ENCODE measurements at regions not wholly inside any gene's neighbourhood (a gene's known extent, or its start where the extent isn't known, plus 50 kb on each side); places are given as distances from the start of the nearest gene placed in this dataset.

DNA sequence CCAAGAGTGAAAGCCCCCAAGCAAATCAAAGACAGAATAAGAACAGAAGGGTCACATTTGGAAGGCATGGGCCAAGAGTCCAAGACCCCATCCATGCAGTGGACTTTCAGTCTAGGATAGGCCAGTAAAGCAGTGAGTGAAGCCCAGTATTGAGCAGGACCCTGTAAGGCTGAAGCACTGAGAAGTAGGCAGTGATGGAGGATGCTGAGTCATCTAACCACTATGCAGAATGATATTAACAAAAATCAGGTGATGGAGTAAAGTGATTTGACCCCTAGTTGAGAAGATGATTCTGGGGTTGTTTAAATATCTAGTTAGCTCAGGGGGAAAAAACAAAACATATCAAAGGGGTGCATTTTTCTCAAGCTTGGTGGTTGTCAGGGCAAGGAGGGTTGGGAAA lies 308.7 kb upstream of the PLXNA2 start:
- DNase-seq = no peak

DNA sequence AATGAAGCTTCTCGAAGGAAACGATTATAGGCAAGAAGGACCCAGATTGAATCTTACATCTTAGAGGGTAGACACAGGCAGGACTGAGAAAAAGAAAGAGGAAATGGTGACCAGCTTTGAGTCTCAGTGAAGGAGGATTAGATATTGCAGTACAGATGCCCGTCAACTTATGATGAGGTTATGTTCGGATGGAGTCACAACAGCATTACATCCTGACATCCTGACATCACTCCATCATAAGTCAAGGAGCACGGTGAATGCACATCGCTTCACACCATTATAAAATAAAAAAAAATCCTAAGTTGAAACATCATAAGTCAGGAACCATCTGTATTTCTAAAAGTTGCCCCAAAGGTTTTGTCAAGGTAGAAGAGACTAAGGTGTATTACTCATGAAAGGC lies 312.3 kb upstream of the PLXNA2 start:
- no peak for DNase-seq

DNA sequence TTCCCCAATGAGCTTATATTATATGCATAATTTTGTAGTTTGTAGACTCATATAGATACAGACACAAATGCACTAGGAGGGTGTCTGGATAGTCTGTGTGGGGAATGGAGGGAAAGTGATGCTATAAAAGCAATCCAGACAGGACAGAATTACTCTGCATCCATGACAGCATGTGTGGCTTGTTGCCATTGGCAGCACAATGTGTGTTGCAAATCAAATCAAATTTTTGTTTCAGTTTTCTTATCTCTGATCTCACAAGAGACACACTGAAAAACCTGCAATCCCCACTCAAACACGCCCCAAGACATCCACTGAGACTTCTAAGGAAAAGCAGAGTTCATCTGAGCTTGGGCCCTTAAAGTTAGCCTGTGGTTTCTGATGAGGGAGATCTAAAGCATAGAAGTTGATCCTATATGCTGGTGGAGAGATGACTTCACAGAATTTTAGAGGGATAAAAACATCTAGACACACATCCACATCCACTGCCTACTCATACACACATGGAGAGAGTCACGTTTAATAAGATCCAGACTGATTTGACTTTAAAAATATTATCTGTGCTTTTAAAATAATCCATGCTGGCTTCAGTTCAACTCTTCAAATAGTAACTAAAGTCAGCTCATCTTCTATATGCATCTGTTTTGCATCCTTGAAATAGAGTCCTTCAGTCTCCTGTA lies 313.0 kb upstream of the PLXNA2 start:
- DNase-seq = no peak

DNA sequence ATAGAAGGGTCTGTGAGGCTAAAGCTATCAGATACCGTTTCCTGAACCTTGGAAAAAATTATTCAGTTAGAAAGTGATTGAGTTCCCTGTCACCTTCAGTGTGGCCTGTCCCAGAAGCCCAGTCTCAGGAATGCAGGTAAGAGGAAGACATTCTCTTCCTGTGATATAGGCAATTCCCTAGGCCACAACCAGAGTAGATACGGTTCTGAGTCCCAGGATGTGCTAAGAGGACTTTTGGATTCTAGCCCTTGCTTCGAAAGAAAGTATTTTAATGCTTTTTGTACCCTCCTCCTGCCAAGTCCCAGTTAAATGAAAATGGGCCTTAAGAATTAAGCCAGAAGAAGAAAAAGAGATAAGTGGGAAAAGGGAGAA lies 313.5 kb upstream of the PLXNA2 start:
- no peak for DNase-seq

DNA sequence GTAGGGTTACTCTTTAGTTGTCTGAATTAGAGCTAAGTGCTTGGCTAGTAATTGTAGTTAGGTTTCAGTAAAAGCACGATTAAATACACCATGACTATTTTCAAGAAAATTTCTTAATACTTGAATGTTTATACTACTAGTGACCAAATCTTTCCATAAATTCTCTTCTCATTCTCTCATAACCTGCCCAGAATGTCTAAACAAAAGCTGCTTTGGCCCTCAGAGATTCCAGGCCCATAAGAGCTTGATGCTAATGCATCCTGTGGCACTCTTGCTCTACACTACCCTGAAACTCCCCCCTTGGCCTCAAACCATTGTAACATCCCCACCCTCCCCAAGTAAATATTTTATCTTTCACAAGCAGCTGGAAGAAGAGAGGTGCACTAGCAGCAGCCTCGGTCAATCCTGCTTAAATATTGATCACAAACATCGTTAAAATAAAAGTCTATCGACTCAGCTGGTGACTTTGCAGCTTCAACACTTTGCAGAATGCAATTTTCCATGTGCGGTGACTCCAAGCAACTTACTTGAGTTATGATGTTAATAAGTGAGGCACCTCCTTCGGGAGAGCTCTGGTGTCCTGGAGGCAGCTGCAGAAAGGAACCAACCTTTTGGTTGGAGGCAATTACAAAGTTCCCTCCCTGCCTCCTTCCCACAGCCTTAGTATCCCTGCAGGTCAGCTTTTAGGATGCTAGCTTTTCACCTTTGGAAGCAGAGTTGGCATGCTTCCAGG lies 315.6 kb upstream of the PLXNA2 start:
- DNase-seq = no peak

DNA sequence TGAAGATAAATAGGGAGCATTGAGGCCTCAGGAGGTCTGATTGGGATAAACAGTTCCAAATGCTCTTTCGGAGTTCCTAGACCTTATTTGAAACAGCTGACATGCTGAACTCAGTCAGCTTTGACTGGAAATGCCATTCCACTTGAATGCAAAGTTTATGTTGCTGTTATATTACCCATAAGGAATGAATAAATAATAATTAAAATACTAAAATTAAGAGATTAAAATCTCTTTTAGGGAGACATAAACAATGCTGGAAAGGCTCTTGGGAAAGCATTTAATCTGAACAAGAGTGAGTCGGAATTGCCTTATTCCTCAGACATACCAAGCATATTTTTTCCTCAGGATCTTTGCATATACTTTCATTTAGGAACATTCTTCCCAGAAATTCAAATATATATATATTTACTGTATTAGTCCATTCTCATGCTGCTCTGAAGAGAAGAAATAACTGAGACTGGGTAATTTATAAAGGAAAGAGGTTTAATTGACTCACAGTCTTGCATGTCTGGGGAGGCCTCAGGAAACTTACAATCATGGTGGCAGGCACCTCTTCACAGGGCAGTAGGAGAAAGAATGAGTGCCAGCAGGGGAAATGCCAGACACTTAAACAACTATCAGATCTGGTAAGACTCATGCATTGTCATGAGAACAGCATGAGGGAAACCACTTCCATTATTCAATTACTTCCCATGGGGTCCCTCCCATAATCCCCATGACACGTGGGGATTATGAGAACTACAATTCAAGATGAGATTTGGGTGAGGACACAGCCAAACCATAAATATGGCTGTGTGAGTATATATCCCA lies 318.2 kb upstream of the PLXNA2 start:
- no peak for DNase-seq

DNA sequence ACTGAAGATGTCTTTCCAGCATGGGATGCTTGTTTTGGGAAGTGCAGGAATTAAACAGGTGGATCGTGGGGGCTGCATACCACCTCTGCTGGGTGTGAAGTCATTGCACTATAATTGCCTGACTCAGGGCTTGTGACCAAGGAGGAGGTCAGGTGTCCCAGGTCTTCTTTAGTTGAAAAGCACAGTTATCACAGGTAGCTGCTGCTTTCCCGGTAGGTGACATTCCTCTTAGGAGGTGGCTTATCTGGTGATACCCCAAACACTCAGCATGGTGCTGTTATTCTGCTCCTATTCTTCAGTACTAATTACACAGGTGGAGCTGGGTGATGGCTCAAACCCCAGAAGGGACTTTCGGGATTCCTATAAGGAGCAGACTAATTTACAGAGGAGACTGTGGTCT lies 320.3 kb upstream of the PLXNA2 start:
- DNase-seq = no peak

DNA sequence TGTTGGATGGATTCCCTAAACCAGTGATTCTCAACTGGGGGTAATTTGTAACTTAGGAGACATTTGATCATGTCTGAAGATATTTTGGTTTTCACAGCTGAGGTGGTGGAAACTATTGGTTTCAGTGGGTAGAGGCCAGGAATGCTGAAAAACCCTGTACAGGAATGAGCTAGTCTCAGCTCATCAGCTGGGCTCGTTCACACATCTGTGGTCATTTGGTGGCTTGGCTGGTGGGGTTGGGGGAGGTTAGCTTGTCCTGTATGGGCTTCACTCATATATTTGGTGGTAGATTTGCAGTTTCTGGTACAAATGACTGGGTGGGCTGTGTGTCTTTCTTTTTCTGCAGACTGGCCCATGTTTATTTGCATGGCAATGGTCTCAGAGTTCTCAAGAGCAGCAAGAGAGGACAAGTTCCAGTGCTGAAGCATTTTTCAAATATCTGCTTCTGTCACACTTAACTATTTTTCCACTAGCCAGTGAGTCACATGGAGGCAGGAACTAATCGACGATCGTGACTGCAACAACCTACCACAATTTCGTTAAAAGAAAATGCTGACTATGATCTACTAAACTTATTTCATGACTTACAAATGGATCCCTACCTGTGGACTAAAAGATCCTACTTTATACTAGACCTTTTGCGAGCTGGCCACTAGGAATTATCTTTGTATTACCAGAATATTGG lies 321.7 kb upstream of the PLXNA2 start:
- no peak for DNase-seq

DNA sequence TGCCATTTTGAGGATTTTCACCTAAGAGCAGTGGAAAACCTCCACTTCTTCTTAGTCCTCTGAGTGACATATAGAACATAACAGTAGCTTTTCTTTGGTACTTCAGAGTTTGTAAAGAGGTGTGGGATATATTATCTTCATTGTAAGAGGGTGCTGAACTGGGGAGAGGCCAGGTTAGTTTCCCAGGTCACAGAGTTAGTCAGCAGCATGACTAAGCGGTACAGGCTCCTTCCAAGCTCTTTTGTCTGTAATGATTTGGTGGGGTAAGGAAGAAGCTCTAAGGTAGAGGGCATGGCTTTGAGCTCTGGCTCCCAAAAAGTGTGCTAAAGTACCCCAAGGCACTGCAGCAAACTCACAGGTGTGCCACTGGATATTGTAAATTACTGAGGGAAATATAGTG lies 325.0 kb upstream of the PLXNA2 start:
- no peak for DNase-seq

DNA sequence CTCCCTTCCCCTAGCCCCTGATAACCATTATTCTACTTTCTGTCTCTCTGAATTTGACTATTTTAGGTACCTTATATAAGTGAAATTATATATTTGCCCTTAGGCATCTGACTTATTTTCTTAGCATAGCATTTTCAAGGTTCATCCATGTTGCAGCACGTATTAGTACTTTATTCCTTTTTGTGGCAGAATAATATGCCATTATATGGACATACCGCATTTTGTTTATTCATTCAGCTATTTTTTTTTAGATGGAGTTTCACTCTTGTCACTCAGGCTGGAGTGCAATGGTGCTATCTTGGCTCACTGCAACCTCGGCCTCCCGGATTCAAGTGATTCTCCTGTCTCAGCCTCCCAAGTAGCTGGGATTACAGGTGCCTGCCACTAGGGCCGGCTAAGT lies 326.2 kb upstream of the PLXNA2 start:
- DNase-seq = no peak

DNA sequence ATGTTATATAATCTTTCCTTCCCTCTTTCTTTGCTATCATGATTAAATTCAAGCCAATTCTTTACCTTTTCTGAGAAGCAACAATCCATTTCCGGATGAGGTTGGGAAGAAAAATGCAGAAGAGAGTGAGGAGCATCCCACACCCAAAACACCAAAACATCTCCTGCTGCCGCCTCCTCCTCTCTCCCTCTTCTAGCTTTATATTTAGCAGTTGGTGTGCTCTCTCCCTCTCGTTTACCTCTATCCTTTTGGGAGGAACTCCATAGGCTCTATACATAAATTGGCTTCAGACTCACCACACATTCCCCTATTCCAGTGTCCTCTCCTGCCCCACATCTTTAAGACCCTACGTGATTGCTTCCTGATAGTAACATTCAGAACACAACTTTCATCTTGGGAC lies 332.2 kb upstream of the PLXNA2 start:
- DNase-seq = no peak

DNA sequence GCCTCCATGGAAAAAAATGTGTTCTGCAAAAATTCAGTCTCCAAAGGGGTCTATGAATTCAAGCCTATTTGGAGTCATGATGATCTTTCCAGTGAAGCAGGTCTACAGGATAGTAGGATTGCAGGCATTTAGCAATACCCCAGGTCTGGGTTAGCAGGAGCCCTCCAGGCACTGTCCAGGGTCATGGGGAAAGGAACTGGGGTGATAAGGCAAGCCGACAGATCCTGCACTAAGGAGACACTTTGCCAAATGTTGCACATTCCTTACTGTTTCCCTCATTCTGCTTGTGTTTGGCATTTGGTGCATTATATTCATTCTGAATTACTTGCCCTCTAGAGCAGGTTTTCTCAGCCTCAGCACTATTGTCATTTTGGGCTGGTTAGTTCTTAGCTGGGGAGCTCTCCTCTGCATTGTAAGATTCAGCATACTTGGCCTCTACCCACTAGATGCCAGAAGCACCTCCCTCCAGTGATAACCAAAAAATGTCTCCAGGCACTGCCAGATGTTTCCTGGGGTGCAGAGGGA lies 333.3 kb upstream of the PLXNA2 start:
- DNase-seq = no peak

DNA sequence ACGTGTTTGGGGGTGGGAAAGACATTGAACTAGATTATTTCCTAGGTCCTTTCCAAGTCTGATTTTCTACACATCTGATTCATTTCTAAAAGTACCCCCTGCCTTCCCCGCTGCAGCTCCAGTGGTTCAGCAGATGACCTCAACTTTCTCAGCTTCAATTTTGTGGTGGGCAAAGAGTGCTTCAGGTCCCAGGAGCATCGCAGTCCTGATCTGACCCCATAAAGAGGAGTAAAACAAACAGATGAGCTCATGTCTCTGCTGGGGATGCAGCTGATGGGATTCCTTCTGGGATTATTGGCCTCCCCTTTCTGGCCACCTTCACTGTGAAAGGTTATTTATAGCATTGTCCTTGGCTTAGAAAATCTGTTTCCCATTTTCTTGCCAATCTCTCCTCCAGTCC lies 337.0 kb upstream of the PLXNA2 start:
- no peak for DNase-seq

DNA sequence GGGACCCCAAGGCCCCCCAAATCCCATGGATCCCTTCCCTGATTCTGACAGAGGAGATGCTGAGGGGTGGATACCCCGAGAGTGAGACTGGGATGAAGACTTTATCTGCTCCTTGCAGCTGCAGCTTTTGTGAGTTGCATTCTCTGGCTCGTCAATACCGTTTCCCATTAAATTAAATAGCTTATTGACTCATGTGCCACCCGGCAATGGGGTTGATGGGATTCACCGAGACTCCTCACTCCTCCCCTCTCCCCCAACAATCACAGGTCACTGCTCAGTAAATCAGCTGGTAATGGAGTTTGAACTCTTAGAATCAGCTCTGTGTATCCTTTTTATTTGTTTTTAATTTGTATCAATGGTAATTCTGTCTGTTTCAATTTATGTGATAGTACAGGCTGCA lies 337.5 kb upstream of the PLXNA2 start:
- no peak for DNase-seq

DNA sequence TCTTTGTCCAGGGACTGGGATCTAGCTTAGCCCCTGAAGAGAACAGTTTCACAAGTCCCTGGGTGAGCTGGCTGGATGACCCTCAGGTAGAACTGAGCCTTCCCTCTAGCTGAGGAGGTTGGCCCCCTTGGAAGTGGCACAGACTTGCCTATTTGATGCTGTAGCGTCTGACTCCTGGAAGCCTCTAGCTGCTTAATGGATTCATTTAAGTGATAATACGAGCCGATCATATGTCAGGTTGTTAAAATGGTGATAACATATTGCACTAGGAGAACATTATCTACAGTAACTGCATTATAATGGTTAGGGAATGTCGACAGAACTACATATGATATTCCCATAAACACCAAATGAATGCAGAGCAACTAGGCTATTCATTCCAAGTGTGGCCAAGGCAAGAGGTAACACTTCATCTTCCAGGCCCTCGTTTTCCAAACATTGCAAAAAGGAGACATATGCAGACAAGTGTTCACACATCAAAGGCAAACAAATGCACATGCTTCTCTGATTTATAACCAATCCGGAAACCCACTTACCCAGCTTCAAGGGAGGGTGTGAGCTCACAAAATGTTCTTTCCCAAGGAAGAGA lies 340.1 kb upstream of the PLXNA2 start:
- no peak for DNase-seq

DNA sequence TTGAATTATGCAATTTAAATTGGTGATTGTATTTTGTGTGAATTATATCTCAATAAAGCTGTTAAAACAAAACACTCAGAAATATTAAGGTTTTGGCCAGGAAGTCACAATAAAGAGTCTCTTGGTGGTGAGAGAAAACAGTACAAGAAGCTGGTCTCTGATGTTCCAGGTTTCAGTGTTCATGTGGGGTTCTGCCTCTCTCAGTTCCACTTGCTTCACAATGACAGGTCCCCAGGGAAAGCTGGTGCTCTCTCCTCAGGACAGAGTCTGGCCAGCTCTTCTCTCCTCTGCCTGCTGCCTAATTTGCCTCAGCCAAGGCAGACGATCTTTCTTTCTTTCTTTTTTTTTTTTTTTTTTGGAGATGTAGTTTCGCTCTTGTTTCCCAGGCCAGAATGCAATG lies 342.9 kb upstream of the PLXNA2 start:
- DNase-seq = no peak

DNA sequence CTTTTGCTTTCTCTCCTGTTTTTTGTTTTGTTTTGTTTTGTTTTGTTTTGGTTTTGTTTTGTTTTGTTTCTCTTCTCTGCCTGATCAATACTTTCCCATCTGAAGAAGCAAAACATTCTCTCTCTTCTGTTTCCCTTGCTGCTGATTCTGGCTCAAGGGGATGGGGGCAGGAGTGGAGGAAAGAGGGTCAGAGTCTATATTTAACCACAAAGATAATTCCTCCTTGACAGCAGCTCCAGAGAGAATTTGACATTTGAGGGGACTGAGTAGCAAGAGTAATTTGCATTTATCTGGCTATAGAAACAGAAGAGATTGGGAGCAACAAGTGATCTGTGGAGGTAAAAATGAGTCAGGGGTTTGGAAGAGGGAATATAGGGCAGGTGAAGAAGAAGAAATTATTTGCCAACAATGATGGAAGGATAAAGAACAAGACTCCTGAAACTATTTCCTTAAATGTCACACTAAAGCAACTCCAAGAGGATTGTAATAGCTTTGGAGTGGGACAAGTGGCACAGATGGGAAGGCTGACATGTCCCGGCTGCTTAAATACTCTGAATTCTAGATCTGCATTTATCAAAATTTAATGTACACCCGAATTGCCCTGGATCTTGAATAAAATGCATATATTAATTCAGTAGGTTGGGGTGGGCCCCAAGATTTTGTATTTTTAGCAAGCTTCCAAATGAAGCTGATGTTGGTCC lies 349.3 kb upstream of the PLXNA2 start:
- DNase-seq = no peak

DNA sequence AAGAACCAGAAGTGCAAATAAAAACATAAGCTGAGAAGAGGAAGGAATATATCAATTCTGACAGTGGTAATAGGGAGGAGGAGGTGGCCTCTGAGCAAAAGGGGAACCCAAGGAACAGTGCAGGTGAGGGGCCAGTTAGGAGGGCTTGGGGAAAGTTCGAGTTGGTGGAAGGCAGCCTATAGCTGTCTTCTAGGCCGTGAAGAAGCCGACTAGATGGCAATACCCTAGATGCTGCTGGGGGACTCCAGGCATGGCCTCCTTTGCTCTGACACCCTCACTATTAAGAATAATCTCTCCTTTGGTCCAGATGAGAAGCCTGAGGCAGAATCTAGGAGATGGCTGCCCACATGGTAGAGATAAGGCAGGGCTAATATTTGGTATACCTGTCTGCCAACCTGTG lies 351.1 kb upstream of the PLXNA2 start:
- DNase-seq = no peak

DNA sequence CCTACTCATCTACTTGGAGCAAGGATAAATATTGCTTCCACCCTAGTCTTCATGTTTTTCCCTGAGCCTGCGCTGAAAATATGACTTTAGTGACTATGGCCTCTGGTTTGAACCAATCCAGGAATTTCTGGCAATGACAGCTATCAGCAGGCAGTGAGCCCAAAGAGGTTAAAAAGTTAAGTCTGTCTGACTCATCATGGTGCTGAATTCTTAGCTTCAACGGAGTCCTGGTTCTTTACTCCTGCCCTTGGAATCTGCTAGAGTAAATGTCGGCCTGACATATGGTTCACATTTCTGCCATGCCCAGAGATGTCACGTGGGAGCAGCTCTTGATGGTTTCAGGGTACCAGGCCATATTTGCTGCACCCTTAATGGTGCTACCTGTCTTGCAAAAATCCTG lies 351.6 kb upstream of the PLXNA2 start:
- DNase-seq = no peak

DNA sequence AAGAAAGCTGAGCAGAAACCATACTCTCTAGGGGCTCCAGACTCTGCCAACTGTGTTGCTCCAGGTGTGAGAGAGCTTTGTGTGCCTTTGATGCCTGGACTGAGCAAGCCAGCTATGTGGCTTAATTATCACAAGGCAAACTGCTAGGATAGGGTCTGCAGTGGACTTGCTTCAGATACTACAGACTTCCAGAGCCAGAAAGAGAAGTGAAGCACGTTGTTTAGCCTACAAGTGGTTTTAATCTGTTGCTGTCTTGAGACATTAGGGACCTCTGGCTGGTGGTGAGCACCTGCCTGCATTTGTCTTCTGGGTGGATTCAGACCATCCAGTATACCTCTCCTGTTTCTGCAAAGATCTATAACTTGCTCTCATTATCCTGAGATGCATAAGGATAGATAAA lies 353.4 kb upstream of the PLXNA2 start:
- no peak for DNase-seq

DNA sequence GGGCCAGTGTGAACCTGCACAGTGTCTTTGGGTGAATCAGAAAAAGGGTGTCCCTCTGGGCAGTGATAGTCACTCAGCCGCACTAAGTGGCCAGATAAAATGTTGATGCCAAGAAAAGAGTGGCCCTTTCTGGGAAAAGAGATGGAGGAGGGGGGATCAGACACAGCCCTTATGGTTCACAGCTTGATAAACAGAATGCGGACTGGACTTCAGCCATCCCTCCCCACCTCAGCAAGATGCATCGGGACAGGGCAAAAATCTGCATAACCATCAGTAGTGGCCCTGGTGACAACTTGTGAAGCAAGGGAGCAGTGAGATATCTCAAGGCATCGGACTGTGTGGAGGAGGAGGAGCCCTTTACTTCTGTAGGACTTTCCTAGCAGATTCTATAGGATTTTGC lies 353.8 kb upstream of the PLXNA2 start:
- no peak for DNase-seq

DNA sequence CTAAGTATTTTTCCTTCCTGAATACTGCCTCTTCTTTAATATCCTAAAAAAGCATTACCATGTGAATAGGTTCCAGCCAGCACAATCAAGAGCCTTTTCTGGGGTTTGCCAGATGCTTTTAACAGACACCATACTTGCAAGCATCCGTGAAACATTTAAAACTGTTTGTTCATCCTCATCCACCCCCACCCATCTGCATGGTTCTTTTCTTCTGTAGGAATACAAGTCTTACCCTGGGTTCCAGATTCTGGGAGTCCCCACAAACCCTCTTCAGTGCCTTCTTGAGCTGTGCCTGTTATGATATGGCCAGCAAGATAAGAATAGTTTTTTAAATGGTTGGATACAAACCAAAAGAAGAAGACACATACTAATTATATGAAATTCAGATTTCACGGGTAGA lies 354.9 kb upstream of the PLXNA2 start:
- DNase-seq = no peak
